CD4-positive, alpha-beta T cell (primary cell): ENCODE measurements at regions not wholly inside any gene's neighbourhood (a gene's known extent, or its start where the extent isn't known, plus 50 kb on each side); places are given as distances from the start of the nearest gene placed in this dataset.

Experiments
- ATAC-seq: fragments of 200-7000 bp; cut with Tn5 transposase; one replicate; pipeline ENCODE4 v1.10.0; 2022; ENCODE audit warnings: mild to moderate bottlenecking; ENCODE audit not compliant: poor library complexity
- CTCF ChIA-PET: fragments of 350-600 bp; sonication (Branson Sonifier 250); formaldehyde crosslinking; loops from one replicate; lab custom pipeline; 2021; ENCODE audit warnings: antibody characterized with exemption, inconsistent platforms; lab: Charles Lee
- POLR2A ChIA-PET: fragments of 350-600 bp; sonication (Branson Sonifier 250); formaldehyde crosslinking; loops from one replicate; lab custom pipeline; 2021; ENCODE audit warnings: antibody characterized with exemption, inconsistent platforms; lab: Charles Lee
- DNase-seq, 14 experiments: peaks; one replicate each; pipeline ENCODE4 v3.0.0-alpha.2; 2013 to 2020; ENCODE audit warnings: mixed read lengths in 2 of 14
- H3K27ac ChIP-seq, 2 donors: one replicate each; pipeline versions ENCODE4 v1.5.1 to v1.7.0; 2013; ENCODE audit warnings: low read length in 2 of 2, low read depth in 1 of 2, mild to moderate bottlenecking in 1 of 2
- H3K27me3 ChIP-seq, 2 experiments: 1 replicate in 1 of 2; 2 replicates in 1 of 2; pipeline versions ENCODE4 v1.6.1 to v1.7.0; 2013; ENCODE audit warnings: low read length in 2 of 2, control low read depth in 1 of 2, mild to moderate bottlenecking in 1 of 2, moderate library complexity in 1 of 2; ENCODE audit not compliant: insufficient read depth in 2 of 2, control insufficient read depth in 1 of 2
- H3K36me3 ChIP-seq: one replicate; pipeline ENCODE4 v1.6.1; 2013; ENCODE audit warnings: low read length, control low read depth; ENCODE audit not compliant: insufficient read depth
- H3K4me1 ChIP-seq: one replicate; pipeline ENCODE4 v1.6.1; 2013; ENCODE audit warnings: low read length, control low read depth; ENCODE audit not compliant: insufficient read depth
- H3K4me3 ChIP-seq: one replicate; pipeline ENCODE4 v1.5.1; 2013; ENCODE audit warnings: mild to moderate bottlenecking, low read length, moderate library complexity
- H3K9me3 ChIP-seq, 2 experiments: 1 replicate in 1 of 2; 2 replicates in 1 of 2; pipeline versions ENCODE4 v1.6.1 to v1.7.0; 2013; ENCODE audit warnings: low read length in 2 of 2, mild to moderate bottlenecking in 2 of 2, control low read depth in 1 of 2, moderate library complexity in 1 of 2; ENCODE audit not compliant: control insufficient read depth in 1 of 2, insufficient read depth in 1 of 2
- H3K27ac Mint-ChIP-seq: one replicate; pipeline ENCODE4 v1.8.0; 2020; ENCODE audit warnings: mixed read lengths
- H3K27me3 Mint-ChIP-seq: one replicate; pipeline ENCODE4 v1.8.0; 2021; ENCODE audit warnings: mixed read lengths
- H3K36me3 Mint-ChIP-seq: one replicate; pipeline ENCODE4 v1.8.0; 2021; ENCODE audit warnings: low read depth, mixed read lengths
- H3K4me1 Mint-ChIP-seq: one replicate; pipeline ENCODE4 v1.8.0; 2021; ENCODE audit warnings: low read depth, mixed read lengths
- H3K4me3 Mint-ChIP-seq: one replicate; pipeline ENCODE4 v1.8.0; 2020; ENCODE audit warnings: mild to moderate bottlenecking, mixed read lengths
- H3K9me3 Mint-ChIP-seq: one replicate; pipeline ENCODE4 v1.8.0; 2020; ENCODE audit warnings: mixed read lengths
- intact Hi-C, 2 experiments: fragments of 100-400 bp; cut with DNase I in 1 of 2; cut with micrococcal nuclease in 1 of 2; formaldehyde crosslinking; loops; one replicate each; pipeline versions ENCODE4 v1.15.1 to v1.9.0; 2023 to 2025; cut with DNase I, micrococcal nuclease
- TF ChIP-seq, protein P1 (sequence below): fragments of 200-600 bp; IDR thresholded peaks from one replicate; pipeline ENCODE4 v1.8.0; 2022; ENCODE audit warnings: antibody characterized with exemption, mild to moderate bottlenecking

DNA sequence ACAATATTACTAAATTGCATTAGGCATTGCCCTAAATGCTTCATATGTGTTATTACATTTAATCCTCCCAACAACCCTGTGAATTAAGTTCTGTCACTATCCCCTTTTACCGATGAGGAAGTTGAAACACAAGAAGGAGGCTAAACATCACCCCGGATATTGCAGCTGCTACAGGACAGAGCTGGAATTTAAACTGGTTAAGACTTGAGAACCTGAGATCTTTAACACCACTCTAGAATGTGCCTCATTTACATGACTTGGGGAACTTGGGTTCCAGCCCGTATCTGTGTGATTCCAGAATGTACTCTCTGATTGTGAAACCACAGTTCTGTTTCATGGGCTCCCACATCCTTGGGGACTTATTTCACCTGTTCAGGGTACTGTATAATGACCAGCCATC, 165.1 kb upstream of the PPARGC1A start:
- no peak overlapping the region for H3K4me3 Mint-ChIP-seq
- ATAC-seq (no peak), DNase-seq (no peak)
- ChIA-PET CTCF (no interaction called here), POLR2A (no interaction called here)
- no peaks in the 10 kb centered on the region for H3K27me3 Mint-ChIP-seq
- Histone ChIP-seq H3K27ac (no peak overlapping the region), H3K27me3 (no peaks in the 10 kb centered on the region), H3K36me3 (no peaks in the 10 kb centered on the region), H3K9me3 (peaks cover 0 to 7% of the 10 kb centered on the region in 2 experiments), H3K4me1 (no peaks in the 10 kb centered on the region), H3K4me3 (no peak overlapping the region)
- H3K4me1 Mint-ChIP-seq: no peaks in the 10 kb centered on the region
- no peaks in the 10 kb centered on the region for H3K9me3 Mint-ChIP-seq
- H3K36me3 Mint-ChIP-seq: no peaks in the 10 kb centered on the region
- H3K27ac Mint-ChIP-seq: no peak overlapping the region
- intact Hi-C loops: no loop called here
- TF ChIP-seq, protein P1, sequence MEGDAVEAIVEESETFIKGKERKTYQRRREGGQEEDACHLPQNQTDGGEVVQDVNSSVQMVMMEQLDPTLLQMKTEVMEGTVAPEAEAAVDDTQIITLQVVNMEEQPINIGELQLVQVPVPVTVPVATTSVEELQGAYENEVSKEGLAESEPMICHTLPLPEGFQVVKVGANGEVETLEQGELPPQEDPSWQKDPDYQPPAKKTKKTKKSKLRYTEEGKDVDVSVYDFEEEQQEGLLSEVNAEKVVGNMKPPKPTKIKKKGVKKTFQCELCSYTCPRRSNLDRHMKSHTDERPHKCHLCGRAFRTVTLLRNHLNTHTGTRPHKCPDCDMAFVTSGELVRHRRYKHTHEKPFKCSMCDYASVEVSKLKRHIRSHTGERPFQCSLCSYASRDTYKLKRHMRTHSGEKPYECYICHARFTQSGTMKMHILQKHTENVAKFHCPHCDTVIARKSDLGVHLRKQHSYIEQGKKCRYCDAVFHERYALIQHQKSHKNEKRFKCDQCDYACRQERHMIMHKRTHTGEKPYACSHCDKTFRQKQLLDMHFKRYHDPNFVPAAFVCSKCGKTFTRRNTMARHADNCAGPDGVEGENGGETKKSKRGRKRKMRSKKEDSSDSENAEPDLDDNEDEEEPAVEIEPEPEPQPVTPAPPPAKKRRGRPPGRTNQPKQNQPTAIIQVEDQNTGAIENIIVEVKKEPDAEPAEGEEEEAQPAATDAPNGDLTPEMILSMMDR: no peak

DNA sequence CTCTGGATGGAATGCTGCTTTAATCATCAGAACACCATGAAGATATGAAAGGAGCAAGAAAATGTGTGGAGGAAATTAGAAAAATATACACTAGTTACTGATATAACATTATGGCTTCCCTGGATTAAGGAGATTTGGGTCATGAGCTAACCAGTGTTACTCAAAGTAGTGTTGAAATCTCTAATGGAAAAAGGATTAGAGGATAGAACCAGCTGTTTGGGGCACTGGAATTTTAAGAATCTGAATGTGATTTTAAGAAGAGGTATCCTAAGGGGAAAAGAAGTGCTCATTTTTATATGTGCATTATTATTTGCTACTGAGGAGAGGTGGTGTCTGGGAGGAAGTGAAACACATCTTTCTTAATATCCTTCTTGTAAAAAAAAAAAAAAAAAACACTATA, 164.1 kb upstream of the PPARGC1A start:
- TF ChIP-seq, protein P1: no peak
- H3K27ac Mint-ChIP-seq: no peak overlapping the region
- H3K9me3 Mint-ChIP-seq: no peaks in the 10 kb centered on the region
- no peaks in the 10 kb centered on the region for H3K4me1 Mint-ChIP-seq
- Histone ChIP-seq H3K4me1 (no peaks in the 10 kb centered on the region), H3K4me3 (no peak overlapping the region), H3K27me3 (no peaks in the 10 kb centered on the region), H3K9me3 (peaks cover 0 to 4% of the 10 kb centered on the region in 2 experiments), H3K27ac (no peak overlapping the region), H3K36me3 (no peaks in the 10 kb centered on the region)
- POLR2A ChIA-PET: no interaction called here
- DNase-seq: no peak
- intact Hi-C loops: no loop called here
- CTCF ChIA-PET: no interaction called here
- no peak overlapping the region for H3K4me3 Mint-ChIP-seq
- no peaks in the 10 kb centered on the region for H3K27me3 Mint-ChIP-seq
- no peaks in the 10 kb centered on the region for H3K36me3 Mint-ChIP-seq
- ATAC-seq: no peak

DNA sequence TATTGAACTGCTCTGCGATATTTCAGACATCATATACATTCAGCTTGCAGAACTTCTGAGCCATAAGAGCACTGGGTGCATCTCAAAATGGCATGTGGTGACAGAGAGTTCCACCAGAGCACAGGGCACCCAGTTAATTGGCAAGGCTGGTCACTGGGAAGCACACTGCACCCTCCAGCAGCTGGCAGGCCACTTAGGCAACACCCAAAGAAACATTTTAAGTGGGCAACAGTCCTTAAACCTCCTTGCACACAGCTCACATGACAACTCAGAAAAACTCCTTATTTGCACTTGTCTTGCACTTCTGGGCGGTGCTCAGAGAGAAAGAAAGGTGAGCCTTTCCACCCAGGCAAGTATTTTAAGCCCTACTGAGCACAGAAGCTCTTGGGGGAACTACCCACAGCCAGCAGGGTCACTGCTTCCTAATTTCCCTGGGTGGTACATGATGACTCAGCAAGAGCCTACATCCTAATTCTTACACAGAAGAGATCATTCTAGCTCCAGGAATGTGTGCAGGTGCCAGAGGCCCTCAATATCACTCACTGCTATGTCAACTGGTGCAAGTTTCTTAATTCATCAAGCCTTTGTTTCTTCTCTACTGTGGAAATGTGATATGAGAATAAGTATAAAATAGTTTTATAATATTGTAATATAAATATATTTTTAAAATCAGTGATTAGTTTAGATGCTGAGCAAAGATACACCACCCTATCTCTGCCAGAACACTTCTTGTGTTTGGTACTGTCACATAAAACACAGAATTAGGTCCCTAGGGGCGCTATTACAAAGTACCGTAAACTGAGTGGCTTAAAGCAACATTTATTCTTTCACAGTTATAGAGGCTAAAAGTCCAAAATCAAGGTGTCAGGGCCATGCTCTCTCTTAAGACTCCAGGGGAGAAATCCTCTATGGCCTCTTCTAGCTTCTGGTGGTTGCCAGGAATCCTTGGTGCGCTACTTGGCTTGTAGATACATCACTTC, 155.1 kb upstream of the PPARGC1A start:
- TF ChIP-seq, protein P1: no peak
- H3K4me3 Mint-ChIP-seq: no peak overlapping the region
- no peaks in the 10 kb centered on the region for H3K36me3 Mint-ChIP-seq
- Histone ChIP-seq H3K4me1 (no peaks in the 10 kb centered on the region), H3K27ac (no peak overlapping the region), H3K4me3 (no peak overlapping the region), H3K36me3 (no peaks in the 10 kb centered on the region), H3K9me3 (peaks cover 0 to 3% of the 10 kb centered on the region in 2 experiments), H3K27me3 (no peaks in the 10 kb centered on the region)
- no peak overlapping the region for H3K27ac Mint-ChIP-seq
- no peak for ATAC-seq
- no peak for DNase-seq
- ChIA-PET CTCF (no interaction called here), POLR2A (no interaction called here)
- H3K27me3 Mint-ChIP-seq: no peaks in the 10 kb centered on the region
- intact Hi-C loops: no loop called here
- no peaks in the 10 kb centered on the region for H3K9me3 Mint-ChIP-seq
- no peaks in the 10 kb centered on the region for H3K4me1 Mint-ChIP-seq
